Ishikawa (cell line): ENCODE measurements at regions not wholly inside any gene's neighbourhood (a gene's known extent, or its start where the extent isn't known, plus 50 kb on each side); places are given as distances from the start of the nearest gene placed in this dataset.

Experiments
- EGR1 ChIP-seq: IDR thresholded peaks from 2 replicates; pipeline ENCODE4 v1.6.1; 2012
- EP300 ChIP-seq: IDR thresholded peaks from 2 replicates; pipeline ENCODE4 v1.6.1; 2012; ENCODE audit warnings: borderline replicate concordance
- FOXM1 ChIP-seq: IDR thresholded peaks from 2 replicates; pipeline ENCODE4 v1.6.1; 2012; ENCODE audit warnings: low read depth, borderline replicate concordance
- MAX ChIP-seq: IDR thresholded peaks from 2 replicates; pipeline ENCODE4 v1.6.1; 2012
- TEAD4 ChIP-seq: IDR thresholded peaks from 2 replicates; pipeline ENCODE4 v1.6.1; 2012
- ZBTB7A ChIP-seq: IDR thresholded peaks from 2 replicates; pipeline ENCODE4 v1.6.1; 2012; ENCODE audit warnings: low read depth
- TF ChIP-seq, protein P1 (sequence below): IDR thresholded peaks from 2 replicates; pipeline ENCODE4 v1.6.1; 2012; ENCODE audit warnings: low read depth, mild to moderate bottlenecking

DNA sequence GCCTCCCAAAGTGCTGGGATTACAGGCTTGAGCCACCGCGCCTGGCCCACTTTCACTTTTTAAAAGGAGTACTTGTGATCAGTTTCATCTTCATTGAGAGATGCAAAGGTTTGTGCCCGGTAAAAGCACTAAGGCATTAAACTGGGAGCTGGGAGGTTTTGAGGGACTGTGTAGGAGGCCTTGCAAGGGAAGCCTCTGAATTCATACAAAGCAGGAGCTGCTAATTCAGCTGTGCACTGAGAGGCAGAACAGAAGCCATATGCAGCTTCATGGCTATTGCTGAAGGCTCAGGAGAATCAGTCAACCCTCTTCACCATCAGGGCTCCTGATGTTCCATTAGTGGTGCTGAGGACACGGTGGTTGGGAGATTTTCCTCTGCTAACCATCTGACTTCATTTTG, 77.7 kb downstream of the GPR88 start:
- TF ChIP-seq, protein P1, sequence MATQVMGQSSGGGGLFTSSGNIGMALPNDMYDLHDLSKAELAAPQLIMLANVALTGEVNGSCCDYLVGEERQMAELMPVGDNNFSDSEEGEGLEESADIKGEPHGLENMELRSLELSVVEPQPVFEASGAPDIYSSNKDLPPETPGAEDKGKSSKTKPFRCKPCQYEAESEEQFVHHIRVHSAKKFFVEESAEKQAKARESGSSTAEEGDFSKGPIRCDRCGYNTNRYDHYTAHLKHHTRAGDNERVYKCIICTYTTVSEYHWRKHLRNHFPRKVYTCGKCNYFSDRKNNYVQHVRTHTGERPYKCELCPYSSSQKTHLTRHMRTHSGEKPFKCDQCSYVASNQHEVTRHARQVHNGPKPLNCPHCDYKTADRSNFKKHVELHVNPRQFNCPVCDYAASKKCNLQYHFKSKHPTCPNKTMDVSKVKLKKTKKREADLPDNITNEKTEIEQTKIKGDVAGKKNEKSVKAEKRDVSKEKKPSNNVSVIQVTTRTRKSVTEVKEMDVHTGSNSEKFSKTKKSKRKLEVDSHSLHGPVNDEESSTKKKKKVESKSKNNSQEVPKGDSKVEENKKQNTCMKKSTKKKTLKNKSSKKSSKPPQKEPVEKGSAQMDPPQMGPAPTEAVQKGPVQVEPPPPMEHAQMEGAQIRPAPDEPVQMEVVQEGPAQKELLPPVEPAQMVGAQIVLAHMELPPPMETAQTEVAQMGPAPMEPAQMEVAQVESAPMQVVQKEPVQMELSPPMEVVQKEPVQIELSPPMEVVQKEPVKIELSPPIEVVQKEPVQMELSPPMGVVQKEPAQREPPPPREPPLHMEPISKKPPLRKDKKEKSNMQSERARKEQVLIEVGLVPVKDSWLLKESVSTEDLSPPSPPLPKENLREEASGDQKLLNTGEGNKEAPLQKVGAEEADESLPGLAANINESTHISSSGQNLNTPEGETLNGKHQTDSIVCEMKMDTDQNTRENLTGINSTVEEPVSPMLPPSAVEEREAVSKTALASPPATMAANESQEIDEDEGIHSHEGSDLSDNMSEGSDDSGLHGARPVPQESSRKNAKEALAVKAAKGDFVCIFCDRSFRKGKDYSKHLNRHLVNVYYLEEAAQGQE = no peak
- TF ChIP-seq EP300 (no peak), FOXM1 (no peak), ZBTB7A (no peak), EGR1 (no peak), TEAD4 (no peak), MAX (no peak)
